ENCODE measurements at regions not wholly inside any gene's neighbourhood (a gene's known extent, or its start where the extent isn't known, plus 50 kb on each side); places are given as distances from the start of the nearest gene placed in this dataset.

DNA sequence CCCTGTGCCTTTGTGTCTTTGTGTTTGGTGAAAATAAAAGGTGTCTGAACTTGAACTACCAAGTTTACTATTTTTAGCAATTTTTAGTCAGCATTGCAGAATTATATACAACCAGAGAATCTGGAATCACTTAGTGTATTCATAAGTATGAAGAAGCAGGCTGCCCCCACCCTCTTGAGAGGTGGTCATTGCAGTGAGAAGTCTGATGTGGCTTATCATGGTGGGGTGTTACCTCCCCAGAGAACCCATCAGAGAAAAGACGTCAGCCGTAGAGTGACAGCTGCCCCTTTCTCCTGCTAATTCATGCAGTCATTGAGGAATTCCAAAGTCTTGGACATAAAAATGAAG is 66.0 kb downstream of the BOLA3 start:
- no peak overlapping the region for H4K8ac ChIP-seq (ENCODE audit: extremely low read depth, insufficient read depth, low read length)
- no peak overlapping the region for H3K4me3 ChIP-seq (ENCODE audit: extremely low read depth in 1 of 4, insufficient read depth in 2 of 4, low read depth in 3 of 4, low read length in 4 of 4)
- ChIA-PET POLR2A (ENCODE audit: partially characterized antibody) (no interaction called here), CTCF (ENCODE audit: partially characterized antibody) (interaction anchor here (0.9 kb wide), 2 partner anchors 20 to 58 kb away, joined by 3 read pairs; no protein-coding TSS in a partner anchor)
- no peak overlapping the region for H4K5ac ChIP-seq (ENCODE audit: insufficient read length, low read depth, low read length)
- H2BK120ac ChIP-seq (replicated peaks; ENCODE audit: low read depth, low read length), result no peak overlapping the region
- H2AFZ ChIP-seq (ENCODE audit: low read length), result no peak overlapping the region
- no peak overlapping the region for H3K23ac ChIP-seq (ENCODE audit: insufficient read length)
- H2BK12ac ChIP-seq (ENCODE audit: low read depth, low read length), result no peak overlapping the region
- H3K23me2 ChIP-seq (ENCODE audit: low read depth, low read length), result no peaks in the 10 kb centered on the region
- H3K4ac ChIP-seq (replicated peaks; ENCODE audit: insufficient read length, low read depth, low read length), result no peak overlapping the region
- DNase-seq (ENCODE audit: low read depth in 1 of 2, low spot score in 2 of 2), result no peak
- no peaks in the 10 kb centered on the region for H3K4me1 ChIP-seq (replicated peaks in 1 of 4; ENCODE audit: control insufficient read depth in 3 of 4, insufficient read depth in 4 of 4, low read length in 3 of 4)
- H3K79me2 ChIP-seq (ENCODE audit: control insufficient read depth in 1 of 2, insufficient read depth in 2 of 2, low read length in 2 of 2), result no peaks in the 10 kb centered on the region; a peak in 1 of 4 replicates
- peaks cover 0 to 11% (median 1%) of the 10 kb centered on the region in 4 experiments; a peak in 3 of 8 replicates for H3K36me3 ChIP-seq (ENCODE audit: control insufficient read depth in 2 of 4, insufficient read depth in 4 of 4, low read length in 3 of 4)
- no peak overlapping the region for H3K9ac ChIP-seq (replicated peaks in 1 of 4; ENCODE audit: extremely low read depth in 1 of 4, low read depth in 3 of 4, low read length in 3 of 4)
- H3K18ac ChIP-seq (ENCODE audit: extremely low read depth, low read length), result no peak overlapping the region
- H3K14ac ChIP-seq (ENCODE audit: insufficient read length), result no peak overlapping the region
- H4K91ac ChIP-seq (replicated peaks; ENCODE audit: insufficient read length, low read length), result no peak overlapping the region
- FAIRE-seq, result no peak
- H3K79me1 ChIP-seq (ENCODE audit: low read depth, low read length), result no peaks in the 10 kb centered on the region; the same call in 1 of the 2 replicates
- H2BK5ac ChIP-seq (ENCODE audit: low read depth, low read length), result no peak overlapping the region
- no peak overlapping the region for H3K4me2 ChIP-seq (ENCODE audit: insufficient read depth in 1 of 2, low read depth in 2 of 2, low read length in 2 of 2)
- H2BK20ac ChIP-seq (ENCODE audit: low read length), result no peak overlapping the region
- H2AK5ac ChIP-seq (ENCODE audit: low read depth, low read length), result no peak overlapping the region
- peaks cover 3 to 4% of the 10 kb centered on the region in 2 experiments for H4K20me1 ChIP-seq (replicated peaks in 1 of 2; ENCODE audit: control insufficient read depth in 1 of 2, insufficient read depth in 2 of 2, low read length in 2 of 2)
- H3K9me3 ChIP-seq (ENCODE audit: insufficient read depth in 2 of 2, low read depth in 1 of 2, low read length in 1 of 2), result no peaks in the 10 kb centered on the region
- no peaks in the 10 kb centered on the region for H3K27me3 ChIP-seq (replicated peaks in 1 of 4; ENCODE audit: control insufficient read depth in 3 of 4, extremely low read depth in 1 of 4, insufficient read depth in 3 of 4, low read length in 3 of 4)
- no peak overlapping the region for H3K56ac ChIP-seq (replicated peaks; ENCODE audit: insufficient read length, low read depth, low read length)
- no peak overlapping the region for H3K27ac ChIP-seq (ENCODE audit: low read depth, low read length)
- no peak overlapping the region for H2BK15ac ChIP-seq (ENCODE audit: low read length)
- WGBS, 2 experiments (ENCODE audit: extremely low coverage in 1 of 2, insufficient coverage in 1 of 2, insufficient read length in 1 of 2, insufficient replicate concordance in 2 of 2, low coverage in 1 of 2, low lambda C conversion rate in 2 of 2, missing lambda C conversion rate in 1 of 2), result 82% methylated on average over 2 of the region's 2 CpGs; no CpG with 5 or more reads in 1 of the 2 experiments
- TF ChIP-seq KDM1A (IDR thresholded peaks at IDR 0.05; ENCODE audit: borderline replicate concordance, low read length) (no peak), SP1 (IDR thresholded peaks at IDR 0.05; ENCODE audit: low read depth, low read length) (no peak), BACH1 (IDR thresholded peaks at IDR 0.05; ENCODE audit: low read length) (no peak), POLR2AphosphoS5 (IDR thresholded peaks at IDR 0.05; ENCODE audit: low read depth, low read length) (no peak), SRF (IDR thresholded peaks at IDR 0.05; ENCODE audit: low read depth, low read length) (no peak), RNF2 (IDR thresholded peaks at IDR 0.05; ENCODE audit: borderline replicate concordance, low read depth, low read length, missing control alignments, poor library complexity, severe bottlenecking) (no peak), CBX5 (IDR thresholded peaks at IDR 0.05; ENCODE audit: low read depth, low read length) (no peak), EGR1 (IDR thresholded peaks at IDR 0.05; ENCODE audit: borderline replicate concordance, low read depth, low read length) (no peak), GABPA (IDR thresholded peaks at IDR 0.05; ENCODE audit: borderline replicate concordance, insufficient read depth, low read length) (no peak), TBP (IDR thresholded peaks at IDR 0.05; ENCODE audit: low read depth, low read length) (no peak)
- TF ChIP-seq, protein P1, sequence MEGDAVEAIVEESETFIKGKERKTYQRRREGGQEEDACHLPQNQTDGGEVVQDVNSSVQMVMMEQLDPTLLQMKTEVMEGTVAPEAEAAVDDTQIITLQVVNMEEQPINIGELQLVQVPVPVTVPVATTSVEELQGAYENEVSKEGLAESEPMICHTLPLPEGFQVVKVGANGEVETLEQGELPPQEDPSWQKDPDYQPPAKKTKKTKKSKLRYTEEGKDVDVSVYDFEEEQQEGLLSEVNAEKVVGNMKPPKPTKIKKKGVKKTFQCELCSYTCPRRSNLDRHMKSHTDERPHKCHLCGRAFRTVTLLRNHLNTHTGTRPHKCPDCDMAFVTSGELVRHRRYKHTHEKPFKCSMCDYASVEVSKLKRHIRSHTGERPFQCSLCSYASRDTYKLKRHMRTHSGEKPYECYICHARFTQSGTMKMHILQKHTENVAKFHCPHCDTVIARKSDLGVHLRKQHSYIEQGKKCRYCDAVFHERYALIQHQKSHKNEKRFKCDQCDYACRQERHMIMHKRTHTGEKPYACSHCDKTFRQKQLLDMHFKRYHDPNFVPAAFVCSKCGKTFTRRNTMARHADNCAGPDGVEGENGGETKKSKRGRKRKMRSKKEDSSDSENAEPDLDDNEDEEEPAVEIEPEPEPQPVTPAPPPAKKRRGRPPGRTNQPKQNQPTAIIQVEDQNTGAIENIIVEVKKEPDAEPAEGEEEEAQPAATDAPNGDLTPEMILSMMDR (IDR thresholded peaks at IDR 0.05; ENCODE audit: control extremely low read depth in 1 of 3, insufficient read depth in 1 of 3, low read depth in 1 of 3, low read length in 3 of 3), result no peak
